ENCODE measurements at regions not wholly inside any gene's neighbourhood (a gene's known extent, or its start where the extent isn't known, plus 50 kb on each side); places are given as distances from the start of the nearest gene placed in this dataset.

- Mint-ChIP-seq H3K4me1 (no peaks in the 10 kb centered on the region), H3K36me3 (ENCODE audit: low read depth) (no peaks in the 10 kb centered on the region), H3K4me3 (no peak overlapping the region), H3K27me3 (no peaks in the 10 kb centered on the region), H3K27ac (no peak overlapping the region)
- ATAC-seq = no peak
- no peaks in the 10 kb centered on the region for H3K9me3 ChIP-seq (ENCODE audit: control insufficient read depth, low read length, poor library complexity, severe bottlenecking)
- no peak for DNase-seq
Measured at GRCh38 chr3:89586256-89586655, 478.8 kb downstream of the EPHA3 start.

GRCh38 chr3:89586676-89587075 lies 479.3 kb downstream of the EPHA3 start:
- Mint-ChIP-seq H3K36me3 (ENCODE audit: low read depth) (no peaks in the 10 kb centered on the region), H3K27ac (no peak overlapping the region), H3K4me3 (no peak overlapping the region), H3K27me3 (no peaks in the 10 kb centered on the region), H3K4me1 (no peaks in the 10 kb centered on the region)
- ATAC-seq (no peak), DNase-seq (no peak)
- no peaks in the 10 kb centered on the region for H3K9me3 ChIP-seq (ENCODE audit: control insufficient read depth, low read length, poor library complexity, severe bottlenecking)

- no peak for DNase-seq
- no peak overlapping the region for H3K4me3 Mint-ChIP-seq
- no peaks in the 10 kb centered on the region for H3K4me1 Mint-ChIP-seq
- no peaks in the 10 kb centered on the region for H3K9me3 ChIP-seq (ENCODE audit: control insufficient read depth, low read length, poor library complexity, severe bottlenecking)
- H3K36me3 Mint-ChIP-seq (ENCODE audit: low read depth) = no peaks in the 10 kb centered on the region
- no peak for ATAC-seq
- H3K27ac Mint-ChIP-seq = no peak overlapping the region
- H3K27me3 Mint-ChIP-seq = no peaks in the 10 kb centered on the region
Measured at GRCh38 chr3:89606151-89606550, 498.7 kb downstream of the EPHA3 start.

GRCh38 chr3:89612027-89612426 lies 504.6 kb downstream of the EPHA3 start:
- Mint-ChIP-seq H3K4me3 (no peak overlapping the region), H3K27me3 (no peaks in the 10 kb centered on the region), H3K36me3 (ENCODE audit: low read depth) (no peaks in the 10 kb centered on the region), H3K27ac (no peak overlapping the region), H3K4me1 (no peaks in the 10 kb centered on the region)
- DNase-seq (no peak), ATAC-seq (no peak)
- H3K9me3 ChIP-seq (ENCODE audit: control insufficient read depth, low read length, poor library complexity, severe bottlenecking) = no peaks in the 10 kb centered on the region

GRCh38 chr3:89613241-89613640 lies 505.8 kb downstream of the EPHA3 start:
- no peak overlapping the region for H3K27ac Mint-ChIP-seq

GRCh38 chr3:89617706-89618105 lies 510.3 kb downstream of the EPHA3 start:
- ATAC-seq (no peak), DNase-seq (no peak)
- Mint-ChIP-seq H3K36me3 (ENCODE audit: low read depth) (no peaks in the 10 kb centered on the region), H3K27me3 (no peaks in the 10 kb centered on the region), H3K4me3 (no peak overlapping the region), H3K27ac (no peak overlapping the region), H3K4me1 (no peaks in the 10 kb centered on the region)
- H3K9me3 ChIP-seq (ENCODE audit: control insufficient read depth, low read length, poor library complexity, severe bottlenecking) = no peaks in the 10 kb centered on the region

More at GRCh38 chr3:89613241-89613640, 505.8 kb downstream of the EPHA3 start:
- no peaks in the 10 kb centered on the region for H3K36me3 Mint-ChIP-seq (ENCODE audit: low read depth)
- no peaks in the 10 kb centered on the region for H3K4me1 Mint-ChIP-seq
- H3K4me3 Mint-ChIP-seq = no peak overlapping the region
- no peaks in the 10 kb centered on the region for H3K27me3 Mint-ChIP-seq
- ATAC-seq = no peak
- H3K9me3 ChIP-seq (ENCODE audit: control insufficient read depth, low read length, poor library complexity, severe bottlenecking) = no peaks in the 10 kb centered on the region
- DNase-seq = no peak

- no peaks in the 10 kb centered on the region for H3K27me3 Mint-ChIP-seq
- DNase-seq (no peak), ATAC-seq (no peak)
- H3K36me3 Mint-ChIP-seq (ENCODE audit: low read depth) = no peaks in the 10 kb centered on the region
- H3K4me3 Mint-ChIP-seq = no peak overlapping the region
- no peak overlapping the region for H3K27ac Mint-ChIP-seq
- H3K9me3 ChIP-seq (ENCODE audit: control insufficient read depth, low read length, poor library complexity, severe bottlenecking) = no peaks in the 10 kb centered on the region
- H3K4me1 Mint-ChIP-seq = no peaks in the 10 kb centered on the region
Measured at GRCh38 chr3:89619263-89619662, 511.8 kb downstream of the EPHA3 start.

GRCh38 chr3:89622063-89622700 lies 514.8 kb downstream of the EPHA3 start:
- Mint-ChIP-seq H3K36me3 (ENCODE audit: low read depth) (no peaks in the 10 kb centered on the region), H3K27ac (no peak overlapping the region), H3K27me3 (no peaks in the 10 kb centered on the region), H3K4me1 (no peaks in the 10 kb centered on the region), H3K4me3 (no peak overlapping the region)
- H3K9me3 ChIP-seq (ENCODE audit: control insufficient read depth, low read length, poor library complexity, severe bottlenecking) = no peaks in the 10 kb centered on the region
- DNase-seq (no peak), ATAC-seq (no peak)

- Mint-ChIP-seq H3K4me1 (no peaks in the 10 kb centered on the region), H3K4me3 (no peak overlapping the region), H3K36me3 (ENCODE audit: low read depth) (no peaks in the 10 kb centered on the region), H3K27ac (no peak overlapping the region), H3K27me3 (no peaks in the 10 kb centered on the region)
- ATAC-seq (no peak), DNase-seq (no peak)
- no peaks in the 10 kb centered on the region for H3K9me3 ChIP-seq (ENCODE audit: control insufficient read depth, low read length, poor library complexity, severe bottlenecking)
Measured at GRCh38 chr3:89624494-89624893, 517.1 kb downstream of the EPHA3 start.

- H3K4me3 Mint-ChIP-seq = no peak overlapping the region
- H3K27me3 Mint-ChIP-seq = no peaks in the 10 kb centered on the region
- H3K9me3 ChIP-seq (ENCODE audit: control insufficient read depth, low read length, poor library complexity, severe bottlenecking) = no peaks in the 10 kb centered on the region
- no peaks in the 10 kb centered on the region for H3K4me1 Mint-ChIP-seq
- no peak overlapping the region for H3K27ac Mint-ChIP-seq
- no peak for ATAC-seq
- no peak for DNase-seq
- no peaks in the 10 kb centered on the region for H3K36me3 Mint-ChIP-seq (ENCODE audit: low read depth)
Measured at GRCh38 chr3:89625945-89626344, 518.5 kb downstream of the EPHA3 start.

- Mint-ChIP-seq H3K27me3 (no peaks in the 10 kb centered on the region), H3K36me3 (ENCODE audit: low read depth) (no peaks in the 10 kb centered on the region), H3K27ac (no peak overlapping the region), H3K4me1 (no peaks in the 10 kb centered on the region), H3K4me3 (no peak overlapping the region)
- H3K9me3 ChIP-seq (ENCODE audit: control insufficient read depth, low read length, poor library complexity, severe bottlenecking) = no peaks in the 10 kb centered on the region
- DNase-seq (no peak), ATAC-seq (no peak)
Measured at GRCh38 chr3:89628856-89629670, 521.6 kb downstream of the EPHA3 start.

GRCh38 chr3:89635137-89635536 lies 527.7 kb downstream of the EPHA3 start:
- H3K27me3 Mint-ChIP-seq = no peaks in the 10 kb centered on the region
- no peak overlapping the region for H3K27ac Mint-ChIP-seq
- H3K36me3 Mint-ChIP-seq (ENCODE audit: low read depth) = no peaks in the 10 kb centered on the region

GRCh38 chr3:89644716-89645115 lies 537.3 kb downstream of the EPHA3 start:
- no peak overlapping the region for H3K27ac Mint-ChIP-seq
- H3K9me3 ChIP-seq (ENCODE audit: control insufficient read depth, low read length, poor library complexity, severe bottlenecking) = no peaks in the 10 kb centered on the region
- no peak overlapping the region for H3K4me3 Mint-ChIP-seq
- no peaks in the 10 kb centered on the region for H3K27me3 Mint-ChIP-seq
- H3K36me3 Mint-ChIP-seq (ENCODE audit: low read depth) = no peaks in the 10 kb centered on the region
- ATAC-seq = no peak
- no peak for DNase-seq
- H3K4me1 Mint-ChIP-seq = no peaks in the 10 kb centered on the region

More at GRCh38 chr3:89635137-89635536, 527.7 kb downstream of the EPHA3 start:
- H3K4me3 Mint-ChIP-seq = no peak overlapping the region
- DNase-seq (no peak), ATAC-seq (no peak)
- H3K9me3 ChIP-seq (ENCODE audit: control insufficient read depth, low read length, poor library complexity, severe bottlenecking) = no peaks in the 10 kb centered on the region
- H3K4me1 Mint-ChIP-seq = no peaks in the 10 kb centered on the region

GRCh38 chr3:89649431-89649830 lies 542.0 kb downstream of the EPHA3 start:
- no peak overlapping the region for H3K27ac Mint-ChIP-seq
- H3K4me1 Mint-ChIP-seq = no peaks in the 10 kb centered on the region
- DNase-seq = no peak
- H3K4me3 Mint-ChIP-seq = no peak overlapping the region
- ATAC-seq = no peak
- peaks cover 2% of the 10 kb centered on the region for H3K36me3 Mint-ChIP-seq (ENCODE audit: low read depth)
- no peaks in the 10 kb centered on the region for H3K9me3 ChIP-seq (ENCODE audit: control insufficient read depth, low read length, poor library complexity, severe bottlenecking)
- no peaks in the 10 kb centered on the region for H3K27me3 Mint-ChIP-seq

Measured in T-helper 17 cell (primary cell).